ENCODE measurements at regions not wholly inside any gene's neighbourhood (a gene's known extent, or its start where the extent isn't known, plus 50 kb on each side); places are given as distances from the start of the nearest gene placed in this dataset.
"Not testable (repeated sequence)": the region's sequence is repeated elsewhere in the genome, so short reads cannot be mapped to it uniquely, and the experiment has no call there.

- peak; percentile 45 for DNase-seq (ENCODE audit: low read depth, low spot score)
Measured at GRCh38 chr13:82597747-82598146, 1284.5 kb downstream of the SLITRK1 start.

DNA sequence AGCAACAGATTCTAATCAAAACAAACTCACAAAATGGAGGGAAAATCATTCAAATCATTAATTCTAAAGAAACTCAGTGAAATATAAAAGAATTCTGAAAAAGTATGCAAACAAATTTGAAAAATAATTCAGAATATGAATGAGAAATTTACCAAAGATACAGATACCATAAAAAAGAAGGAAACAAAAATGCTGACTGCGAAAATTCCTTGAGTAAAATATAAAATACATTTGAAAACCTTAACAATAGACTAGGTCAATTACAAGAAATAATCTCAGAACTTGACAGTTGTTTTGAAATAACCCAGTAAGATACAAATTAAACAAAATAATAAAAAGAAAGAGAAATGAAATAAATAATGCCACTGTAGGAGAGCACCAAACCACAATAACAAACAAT, 1289.0 kb downstream of the SLITRK1 start:
- DNase-seq (ENCODE audit: low read depth, low spot score) = no peak

DNA sequence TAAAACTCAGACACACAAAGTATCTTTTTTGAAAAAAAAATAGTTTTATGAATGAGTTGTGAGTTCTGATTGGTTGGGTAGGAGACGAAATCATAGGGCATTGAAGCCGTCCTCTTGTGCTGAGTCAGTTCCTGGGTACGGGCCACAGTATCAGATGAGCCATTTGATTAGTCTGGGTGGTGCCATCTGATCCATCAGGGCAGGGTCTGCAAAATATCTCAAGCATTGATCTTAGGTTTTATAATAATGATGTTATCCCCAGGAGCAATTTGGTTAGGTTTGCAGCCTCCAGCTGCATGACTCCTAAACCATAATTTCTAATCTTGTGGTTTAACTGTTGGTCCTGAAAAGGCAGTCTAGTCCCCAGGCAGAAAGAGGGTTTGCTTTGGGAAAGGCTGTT, 1310.6 kb downstream of the SLITRK1 start:
- no peak for DNase-seq (ENCODE audit: low read depth, low spot score)

GRCh38 chr13:82569581-82569980, 1312.7 kb downstream of the SLITRK1 start:
- no peak for DNase-seq (ENCODE audit: low read depth, low spot score)

- DNase-seq (ENCODE audit: low read depth, low spot score) = no peak
Measured at GRCh38 chr13:82566864-82567263, 1315.4 kb downstream of the SLITRK1 start.

DNA sequence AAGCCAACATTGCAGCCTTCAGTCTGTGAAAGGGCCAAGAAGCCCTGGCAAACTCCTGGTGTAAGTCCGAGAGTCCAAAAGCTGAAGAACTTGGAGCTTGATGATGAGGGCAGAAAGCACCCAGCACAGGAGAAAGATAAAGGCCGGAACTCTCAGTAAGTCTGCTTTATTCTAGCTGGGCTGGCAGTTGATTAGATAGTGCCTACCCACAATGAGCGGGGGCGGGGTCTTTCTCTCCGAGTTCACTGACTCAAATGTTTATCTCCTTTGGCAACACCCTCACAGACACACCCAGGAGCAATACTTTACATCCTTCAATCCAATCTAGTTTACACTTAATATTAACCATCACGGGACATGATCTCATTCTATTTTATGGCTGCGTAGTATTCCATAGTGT, 1317.1 kb downstream of the SLITRK1 start:
- DNase-seq (ENCODE audit: low read depth, low spot score) = no peak

DNA sequence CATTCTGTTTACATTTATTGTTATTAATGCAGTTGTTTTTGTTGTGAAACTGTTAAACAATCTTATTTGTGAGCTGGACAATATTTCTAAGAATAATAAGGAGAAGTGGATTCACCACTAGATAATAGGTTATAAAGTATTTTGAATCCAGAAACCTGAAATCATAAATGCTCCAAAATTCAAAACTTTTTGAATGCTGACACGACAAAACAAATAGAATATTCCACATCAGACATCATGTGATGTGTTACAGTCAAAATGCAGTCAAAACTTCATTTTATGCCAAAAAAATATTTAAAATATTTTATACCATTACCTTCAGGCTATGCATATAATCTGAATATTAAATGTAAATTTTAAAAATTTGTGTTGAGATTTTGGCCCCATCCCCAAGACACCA, 1321.4 kb downstream of the SLITRK1 start:
- no peak for DNase-seq (ENCODE audit: low read depth, low spot score)

DNA sequence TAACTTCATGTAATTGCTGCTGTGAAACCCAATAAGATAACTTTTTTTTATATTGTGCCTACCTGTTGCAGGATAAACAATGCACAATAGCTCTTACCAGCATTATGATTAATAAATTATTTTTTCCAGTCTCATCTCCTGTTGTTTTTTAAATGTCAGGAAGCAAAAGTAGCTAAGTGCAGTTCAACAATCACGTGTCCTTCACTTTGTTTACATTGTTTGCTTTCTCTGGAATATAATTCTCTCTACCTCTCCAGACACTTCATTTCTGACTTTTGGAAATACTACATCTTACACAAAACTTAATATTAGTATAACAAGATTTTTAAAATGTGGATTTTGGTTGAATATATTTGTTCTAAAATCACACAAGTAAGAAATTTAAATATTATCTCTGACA, 1359.4 kb downstream of the SLITRK1 start:
- DNase-seq (ENCODE audit: low read depth, low spot score) = no peak

GRCh38 chr13:82506805-82507414, 1375.4 kb downstream of the SLITRK1 start:
- DNase-seq (ENCODE audit: low read depth, low spot score) = no peak

DNA sequence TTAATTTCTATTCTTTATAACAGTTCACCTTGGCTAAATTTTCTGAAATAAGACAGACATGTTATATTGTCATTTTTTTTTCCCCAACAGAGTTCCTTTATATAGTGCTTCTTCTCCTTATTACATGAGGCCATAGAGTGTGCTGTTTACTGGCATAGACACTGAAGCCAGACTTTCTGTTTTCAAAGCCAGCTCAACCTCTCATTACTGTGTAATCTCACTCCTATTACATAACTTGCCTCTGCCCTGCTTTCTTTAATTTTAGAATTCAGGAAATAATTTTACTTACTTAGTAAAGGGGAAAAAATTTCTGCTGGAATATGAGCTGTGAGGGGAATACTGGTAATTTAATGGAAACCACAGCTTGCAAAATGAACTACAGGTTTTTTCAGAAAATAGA, 1380.4 kb downstream of the SLITRK1 start:
- no peak for DNase-seq (ENCODE audit: low read depth, low spot score)

DNA sequence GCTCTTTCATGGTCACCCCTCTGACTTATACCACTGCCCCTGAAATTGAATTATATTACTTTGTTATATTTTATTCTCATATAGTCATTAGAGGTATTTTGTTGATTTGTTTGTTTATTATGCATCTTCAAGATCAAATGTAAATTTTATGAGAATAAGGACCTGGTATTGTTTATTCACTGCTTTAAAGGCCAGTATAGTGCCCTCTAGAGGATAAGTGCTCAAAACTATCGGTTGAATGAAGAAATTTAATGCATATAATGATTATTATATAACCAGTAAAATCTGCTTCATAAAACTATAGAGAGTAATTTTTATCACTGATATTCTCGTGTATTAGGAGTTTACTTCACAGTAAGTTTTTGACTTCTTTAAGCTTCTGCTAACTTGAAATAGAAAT, 1401.9 kb downstream of the SLITRK1 start:
- no peak for DNase-seq (ENCODE audit: low read depth, low spot score)

- DNase-seq (ENCODE audit: low read depth, low spot score) = no peak
Measured at GRCh38 chr13:82477436-82477835, 1404.8 kb downstream of the SLITRK1 start.

GRCh38 chr13:82467626-82468025, 1414.6 kb downstream of the SLITRK1 start:
- DNase-seq (ENCODE audit: low read depth, low spot score) = no peak

GRCh38 chr13:82459575-82459974, 1422.7 kb downstream of the SLITRK1 start:
- DNase-seq (ENCODE audit: low read depth, low spot score) = not testable (repeated sequence)

DNA sequence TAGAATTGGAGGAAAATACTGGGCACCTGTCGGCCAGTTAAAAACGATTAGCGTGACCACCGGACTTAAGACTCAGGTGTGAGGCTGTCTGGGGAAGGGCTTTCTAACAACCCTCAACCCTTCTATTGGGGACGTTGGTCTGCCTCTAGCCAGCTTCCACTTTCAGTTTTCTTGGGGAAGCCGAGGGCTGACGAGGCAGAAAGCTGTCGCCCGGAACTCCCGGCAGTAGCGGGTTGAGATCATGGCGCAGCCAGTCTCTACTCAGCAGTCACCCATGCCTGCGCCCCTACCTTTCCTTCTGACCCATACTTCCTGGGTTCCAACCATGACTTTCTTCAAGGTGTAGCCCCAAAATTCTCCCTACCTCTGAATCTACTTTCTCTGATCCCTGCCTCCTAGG, 1424.1 kb downstream of the SLITRK1 start:
- no peak for DNase-seq (ENCODE audit: low read depth, low spot score)

DNA sequence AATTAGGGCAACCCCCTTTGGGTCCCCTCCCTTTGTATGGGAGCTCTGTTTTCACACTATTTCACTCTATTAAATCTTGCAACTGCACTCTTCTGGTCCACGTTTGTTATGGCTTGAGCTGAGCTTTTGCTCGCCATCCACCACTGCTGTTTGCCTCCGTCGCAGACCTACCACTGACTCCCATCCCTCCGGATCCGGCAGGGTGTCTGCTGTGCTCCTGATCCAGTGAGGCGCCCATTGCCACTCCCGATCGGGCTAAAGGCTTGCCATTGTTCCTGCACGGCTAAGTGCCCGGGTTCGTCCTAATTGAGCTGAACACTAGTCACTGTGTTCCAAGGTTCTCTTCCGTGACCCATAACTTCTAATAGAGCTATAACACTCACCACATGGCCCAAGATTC, 1424.7 kb downstream of the SLITRK1 start:
- DNase-seq (ENCODE audit: low read depth, low spot score) = not testable (repeated sequence)

DNA sequence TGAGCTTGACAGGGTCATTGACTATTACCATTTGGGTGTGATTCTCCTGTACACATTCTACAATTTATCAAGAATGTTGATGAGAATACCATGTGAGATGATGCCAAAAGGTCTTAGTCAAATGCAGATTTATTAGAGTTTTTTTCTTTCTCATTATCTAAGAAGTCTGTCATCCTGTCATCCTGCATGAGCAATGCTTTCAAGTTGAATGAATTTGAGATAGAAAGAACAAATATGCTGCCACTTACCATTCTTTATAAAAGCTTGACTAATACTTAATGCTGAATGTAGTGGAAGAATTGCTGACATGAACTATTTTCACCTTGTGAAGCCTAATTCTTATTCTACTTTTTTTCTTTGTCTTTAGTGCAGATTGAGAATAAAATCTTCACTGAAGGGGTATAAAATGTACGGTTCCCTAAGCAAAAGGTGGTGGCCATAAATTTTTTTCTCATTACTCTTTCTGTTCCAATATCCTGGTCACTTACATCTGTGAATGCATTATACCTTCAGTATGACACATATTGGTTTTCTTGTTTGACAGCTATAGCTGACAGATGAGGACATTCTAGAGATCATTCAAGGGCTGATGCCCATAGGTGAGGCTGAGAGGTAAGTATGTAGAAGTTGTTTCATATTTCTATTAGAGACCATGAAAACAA, 1434.7 kb downstream of the SLITRK1 start:
- no peak for DNase-seq (ENCODE audit: low read depth, low spot score)

- DNase-seq (ENCODE audit: low read depth, low spot score) = no peak
Measured at GRCh38 chr13:82439159-82439904, 1442.9 kb downstream of the SLITRK1 start.

DNA sequence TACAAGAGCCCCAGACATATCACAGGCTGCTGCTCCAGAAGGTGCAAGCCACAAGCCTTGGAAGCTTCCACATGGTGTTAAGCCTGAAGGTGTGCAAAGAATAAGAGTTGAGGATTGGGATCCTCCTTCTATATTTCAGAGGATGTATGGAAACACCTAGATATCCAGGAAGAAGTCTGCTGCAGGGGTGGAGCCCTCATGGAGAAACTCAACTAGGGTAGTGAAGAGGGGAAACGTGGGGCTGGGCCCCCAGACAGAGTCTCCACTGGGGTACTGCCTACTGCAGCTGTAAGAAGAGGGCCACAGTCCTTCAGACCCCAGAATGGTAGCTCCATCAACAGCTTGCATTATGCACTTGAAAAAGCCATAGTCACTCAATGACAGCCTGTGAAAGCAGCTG, 1444.0 kb downstream of the SLITRK1 start:
- no peak for DNase-seq (ENCODE audit: low read depth, low spot score)

- no peak for DNase-seq (ENCODE audit: low read depth, low spot score)
Measured at GRCh38 chr13:82436099-82436585, 1446.1 kb downstream of the SLITRK1 start.

DNA sequence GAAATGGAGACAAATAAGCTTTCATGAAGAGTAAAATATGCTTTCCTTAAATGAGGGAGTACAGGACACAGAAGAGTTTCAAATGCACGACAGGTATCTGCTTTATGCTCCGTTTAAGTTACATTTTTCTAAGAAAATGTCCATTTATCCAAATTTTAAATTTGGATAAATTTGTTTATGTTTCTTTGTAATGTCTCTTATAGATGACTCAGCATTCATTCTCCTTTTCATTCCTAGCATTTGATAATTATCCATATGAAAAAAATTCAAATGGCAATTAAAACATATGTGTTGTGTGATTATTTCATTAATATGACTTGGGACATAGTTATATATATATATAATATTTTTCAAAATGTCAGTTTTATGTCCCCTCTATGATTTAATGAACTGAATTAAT, 1449.3 kb downstream of the SLITRK1 start:
- no peak for DNase-seq (ENCODE audit: low read depth, low spot score)

- no peak for DNase-seq (ENCODE audit: low read depth, low spot score)
Measured at GRCh38 chr13:82412749-82413148, 1469.5 kb downstream of the SLITRK1 start.

DNA sequence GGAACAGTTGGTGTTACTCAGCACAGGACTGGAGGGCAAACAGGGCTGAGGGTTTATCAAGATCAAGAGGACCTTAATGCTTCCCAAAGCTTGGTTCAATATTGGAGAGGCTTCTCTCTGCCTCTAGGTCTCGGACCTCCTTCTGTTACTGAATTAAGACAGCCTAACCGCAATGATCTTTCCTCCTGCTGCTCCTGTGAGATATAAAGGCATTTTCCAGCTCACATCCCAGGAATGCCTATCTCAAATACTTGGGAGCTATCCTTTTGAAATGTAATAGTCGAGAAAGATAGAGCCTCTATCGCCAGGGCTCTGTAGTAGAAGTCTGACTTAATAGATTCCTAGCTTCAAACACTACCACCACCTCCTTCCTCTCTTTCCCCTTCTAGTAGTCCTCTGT, 1475.0 kb downstream of the SLITRK1 start:
- DNase-seq (ENCODE audit: low read depth, low spot score) = no peak

Data from iPS DF 19.7 (cell line).